ENCODE measurements at regions not wholly inside any gene's neighbourhood (a gene's known extent, or its start where the extent isn't known, plus 50 kb on each side); places are given as distances from the start of the nearest gene placed in this dataset.
"Not testable (repeated sequence)": the region's sequence is repeated elsewhere in the genome, so short reads cannot be mapped to it uniquely, and the experiment has no call there.

DNA sequence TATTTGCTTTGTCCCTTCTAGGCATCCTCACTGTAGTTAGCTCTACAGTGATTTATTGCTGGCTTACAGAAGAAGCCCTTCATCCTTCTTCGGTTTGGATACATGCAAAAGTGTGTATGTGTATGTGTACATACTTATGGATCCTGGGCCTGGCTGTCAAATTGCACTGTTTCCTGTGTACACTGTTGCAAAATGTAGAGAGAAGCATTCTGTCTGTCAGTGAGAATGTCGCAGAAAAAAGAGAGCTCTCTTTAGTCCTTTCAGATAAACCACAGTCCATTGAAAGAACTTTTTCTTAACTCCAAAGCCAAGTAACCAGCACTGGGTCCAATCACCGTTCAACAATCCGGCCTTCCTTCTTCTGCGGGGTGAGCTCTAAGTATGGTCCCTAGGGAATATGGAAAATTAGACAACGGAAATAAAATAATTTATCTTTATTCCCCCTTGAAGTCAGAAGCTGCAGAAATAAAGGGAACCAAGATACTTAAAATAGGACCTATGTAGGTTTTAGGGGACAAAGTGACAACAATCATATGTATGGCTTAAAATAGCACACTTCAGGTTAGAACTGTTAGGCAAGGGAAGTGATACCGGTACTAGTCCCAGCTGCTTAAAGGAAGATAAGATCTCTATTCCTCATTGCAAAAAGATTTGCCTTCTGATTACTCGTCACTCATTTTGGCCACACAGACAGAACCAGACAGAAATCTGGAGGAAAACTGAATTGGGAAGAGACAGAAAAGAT is 107.0 kb downstream of the CD83 start:
- Mint-ChIP-seq H3K27ac (no peak overlapping the region), H3K4me1 (no peaks in the 10 kb centered on the region), H3K36me3 (ENCODE audit: low read depth) (peaks cover 3% of the 10 kb centered on the region), H3K4me3 (no peak overlapping the region), H3K27me3 (peaks cover 12% of the 10 kb centered on the region)
- no peak for ATAC-seq
- no peak for DNase-seq
- no peaks in the 10 kb centered on the region for H3K9me3 ChIP-seq (ENCODE audit: control insufficient read depth, low read length, poor library complexity, severe bottlenecking)

DNA sequence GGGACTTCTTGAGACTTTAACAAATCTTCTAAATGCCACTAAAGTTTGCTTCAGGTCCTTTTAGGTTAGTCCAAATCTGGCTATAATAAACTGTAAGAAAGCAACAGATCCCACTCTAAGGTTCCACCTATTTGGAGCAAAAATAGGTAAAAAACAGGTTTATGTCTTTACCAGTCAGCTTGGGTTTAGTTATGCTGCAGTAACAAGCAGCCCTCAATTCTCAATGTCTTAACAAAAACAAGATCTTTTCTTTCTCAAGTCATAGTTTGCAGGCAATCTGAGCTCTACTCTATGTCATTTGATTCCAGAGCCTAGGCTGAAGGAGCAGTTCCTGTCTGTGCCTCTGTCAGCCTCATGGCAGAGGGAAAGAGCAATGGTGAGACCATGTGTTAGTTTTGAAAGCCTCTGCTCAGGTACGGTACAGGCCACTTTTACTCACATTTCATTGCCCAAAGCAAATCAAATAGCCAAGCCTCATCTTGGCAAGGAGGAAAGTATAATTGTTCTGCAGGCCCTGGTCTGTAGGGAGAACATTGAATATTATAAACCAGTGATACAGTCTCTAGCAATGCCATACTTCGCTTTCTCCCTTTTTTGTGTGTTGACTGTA is 108.6 kb downstream of the CD83 start:
- Mint-ChIP-seq H3K27ac (no peak overlapping the region), H3K4me1 (no peaks in the 10 kb centered on the region), H3K27me3 (peaks cover 6% of the 10 kb centered on the region), H3K36me3 (ENCODE audit: low read depth) (peaks cover 3% of the 10 kb centered on the region), H3K4me3 (no peak overlapping the region)
- no peak for DNase-seq
- no peak for ATAC-seq
- no peaks in the 10 kb centered on the region for H3K9me3 ChIP-seq (ENCODE audit: control insufficient read depth, low read length, poor library complexity, severe bottlenecking)

DNA sequence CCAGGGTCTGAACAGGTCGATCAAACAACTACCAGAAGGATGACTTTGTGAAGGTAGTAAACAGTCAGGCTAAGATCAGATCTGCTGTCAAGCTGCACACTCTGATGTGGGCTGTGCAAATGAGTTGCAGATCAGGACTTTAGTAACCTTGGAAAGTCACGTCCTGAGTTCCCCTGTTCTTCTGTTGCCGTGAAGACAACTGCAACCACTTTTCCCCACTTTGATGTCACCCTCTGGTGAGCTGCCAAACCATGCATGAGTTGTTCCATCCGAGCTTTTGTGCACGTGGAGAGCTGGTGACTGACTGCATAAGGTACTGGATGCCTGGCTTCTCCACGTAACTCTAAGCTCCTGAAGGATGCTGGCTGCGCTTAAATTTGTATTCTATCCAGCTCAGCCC is 111.0 kb downstream of the CD83 start:
- no peak overlapping the region for H3K4me3 Mint-ChIP-seq
- no peaks in the 10 kb centered on the region for H3K4me1 Mint-ChIP-seq
- ATAC-seq (no peak), DNase-seq (no peak)
- peaks cover 5% of the 10 kb centered on the region for H3K27me3 Mint-ChIP-seq
- H3K27ac Mint-ChIP-seq, result no peak overlapping the region
- H3K9me3 ChIP-seq (ENCODE audit: control insufficient read depth, low read length, poor library complexity, severe bottlenecking), result no peaks in the 10 kb centered on the region
- peaks cover 3% of the 10 kb centered on the region for H3K36me3 Mint-ChIP-seq (ENCODE audit: low read depth)

DNA sequence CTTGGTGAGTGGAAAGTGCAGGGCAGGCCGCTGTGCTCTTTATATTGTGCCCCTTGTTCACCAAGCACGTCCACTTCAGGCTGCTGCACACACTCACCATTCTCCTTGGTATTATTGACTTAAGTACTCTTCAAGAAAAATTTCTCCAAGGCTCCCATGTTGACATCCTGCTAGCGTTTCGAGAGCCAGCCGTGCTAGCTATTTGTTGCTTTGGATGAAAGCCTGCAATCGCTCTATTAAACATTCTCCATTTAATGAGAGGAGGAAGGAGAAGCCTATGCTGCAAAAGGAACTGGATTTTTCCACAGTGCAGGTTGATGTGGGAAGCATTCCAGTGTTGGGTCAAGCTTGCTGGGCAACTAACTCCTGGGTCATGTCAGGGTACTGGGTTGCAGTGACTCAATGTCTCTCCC is 113.5 kb downstream of the CD83 start:
- no peak for ATAC-seq

DNA sequence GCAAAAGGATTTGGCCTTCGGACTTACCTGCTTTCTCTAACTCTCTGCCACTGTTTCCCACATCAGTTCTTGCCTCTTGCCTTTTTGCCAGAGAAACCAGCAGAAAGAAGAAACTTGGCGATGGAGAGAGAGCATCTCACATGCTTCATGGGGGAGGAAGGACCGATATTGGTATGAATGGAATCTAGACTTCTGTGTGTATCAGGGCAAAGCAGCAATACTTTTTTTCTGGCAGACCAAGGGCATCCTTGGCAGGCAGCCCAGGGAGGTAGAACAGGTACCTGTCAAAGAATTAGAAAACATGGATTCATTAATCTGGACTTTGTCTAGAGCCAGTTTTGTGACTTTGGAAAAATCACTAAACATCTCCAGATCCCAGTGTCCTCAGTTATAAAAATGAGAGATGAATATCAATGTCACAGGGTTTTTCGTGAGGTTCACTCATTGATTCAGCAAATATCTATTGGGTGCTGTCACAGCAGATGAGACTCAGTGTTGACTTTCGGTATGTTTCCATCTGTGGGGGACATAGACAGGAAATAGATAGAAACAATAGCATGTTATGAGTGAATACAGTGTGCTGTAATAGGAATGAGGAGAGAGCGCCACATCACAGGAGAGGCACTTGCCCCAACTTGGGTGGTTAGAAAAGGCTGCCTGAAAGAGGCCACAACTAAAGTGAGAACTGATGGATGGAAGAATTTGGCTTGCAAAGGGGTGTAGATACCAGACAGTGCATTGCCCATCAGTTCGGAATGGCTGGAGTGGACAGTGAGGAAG is 114.1 kb downstream of the CD83 start:
- no peak for ATAC-seq
- H3K4me1 Mint-ChIP-seq, result no peaks in the 10 kb centered on the region
- H3K27ac Mint-ChIP-seq, result no peak overlapping the region
- H3K4me3 Mint-ChIP-seq, result no peak overlapping the region
- no peaks in the 10 kb centered on the region for H3K9me3 ChIP-seq (ENCODE audit: control insufficient read depth, low read length, poor library complexity, severe bottlenecking)
- H3K27me3 Mint-ChIP-seq, result peaks cover 10% of the 10 kb centered on the region
- no peak for DNase-seq
- peaks cover 2% of the 10 kb centered on the region for H3K36me3 Mint-ChIP-seq (ENCODE audit: low read depth)

More for the DNA sequence above, 113.5 kb downstream of the CD83 start:
- no peak overlapping the region for H3K27ac Mint-ChIP-seq
- H3K36me3 Mint-ChIP-seq (ENCODE audit: low read depth), result peaks cover 2% of the 10 kb centered on the region
- H3K9me3 ChIP-seq (ENCODE audit: control insufficient read depth, low read length, poor library complexity, severe bottlenecking), result no peaks in the 10 kb centered on the region
- no peak for DNase-seq
- H3K4me3 Mint-ChIP-seq, result no peak overlapping the region
- H3K4me1 Mint-ChIP-seq, result no peaks in the 10 kb centered on the region
- H3K27me3 Mint-ChIP-seq, result peaks cover 10% of the 10 kb centered on the region

DNA sequence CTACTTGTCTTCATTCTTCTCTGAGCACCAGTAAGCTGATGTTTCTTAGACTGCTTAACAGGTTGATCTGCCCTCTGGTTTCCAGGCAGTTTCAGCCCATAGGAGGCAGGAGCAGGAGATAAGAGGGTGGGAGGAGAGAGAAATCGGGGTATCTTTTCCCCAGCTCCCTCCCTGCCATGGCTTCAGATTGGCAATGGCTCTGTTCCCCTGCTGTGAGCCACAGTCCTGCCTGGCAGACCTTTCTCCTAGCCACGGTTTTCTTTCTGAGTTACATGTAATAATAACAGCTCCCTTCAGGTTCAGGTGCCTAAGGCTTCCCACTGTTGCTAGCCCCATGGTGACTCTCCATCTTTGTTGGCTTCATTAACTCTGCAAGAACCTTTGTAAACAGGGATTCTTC is 115.3 kb downstream of the CD83 start:
- Mint-ChIP-seq H3K4me3 (no peak overlapping the region), H3K36me3 (ENCODE audit: low read depth) (no peaks in the 10 kb centered on the region), H3K27me3 (peaks cover 10% of the 10 kb centered on the region), H3K4me1 (no peaks in the 10 kb centered on the region), H3K27ac (no peak overlapping the region)
- DNase-seq, result no peak
- no peak for ATAC-seq
- H3K9me3 ChIP-seq (ENCODE audit: control insufficient read depth, low read length, poor library complexity, severe bottlenecking), result no peaks in the 10 kb centered on the region

DNA sequence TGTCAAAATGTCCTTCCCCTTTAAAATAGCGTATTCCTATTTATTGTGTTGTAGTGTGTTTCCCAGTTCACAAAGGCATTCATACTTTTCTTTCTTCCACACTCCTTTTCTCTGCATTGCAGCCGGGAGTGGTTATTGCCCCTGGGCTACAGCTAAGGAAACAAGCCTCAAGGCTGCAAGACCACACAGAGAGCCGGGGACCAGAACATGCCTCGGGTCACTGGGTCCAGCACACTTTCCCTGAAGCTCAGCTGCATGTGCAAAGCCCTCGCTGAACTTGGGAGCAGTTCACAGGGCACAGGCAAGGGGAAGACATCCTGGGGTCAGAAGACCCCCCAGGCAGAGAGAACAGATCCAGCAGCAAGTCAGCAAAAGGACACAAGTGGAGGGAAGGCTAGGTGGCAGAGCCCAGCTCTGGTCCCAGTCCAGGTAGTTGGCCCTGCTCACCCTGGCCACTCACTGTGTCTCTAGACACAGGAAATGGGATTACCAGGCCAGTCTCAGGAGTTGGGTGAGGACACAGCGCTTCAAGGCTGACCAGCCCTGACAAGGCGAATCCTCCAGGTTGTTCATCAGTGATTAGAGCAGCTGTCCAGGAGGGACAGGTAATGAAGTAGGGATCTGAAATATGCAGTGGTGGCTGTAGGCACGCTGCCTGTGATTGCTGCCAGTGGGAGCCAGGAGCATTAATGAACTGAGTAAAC is 118.2 kb downstream of the CD83 start:
- Mint-ChIP-seq H3K27me3 (peaks cover 10% of the 10 kb centered on the region), H3K4me3 (no peak overlapping the region), H3K36me3 (ENCODE audit: low read depth) (peaks cover 2% of the 10 kb centered on the region), H3K27ac (no peak overlapping the region), H3K4me1 (no peaks in the 10 kb centered on the region)
- DNase-seq, result no peak
- no peak for ATAC-seq
- no peaks in the 10 kb centered on the region for H3K9me3 ChIP-seq (ENCODE audit: control insufficient read depth, low read length, poor library complexity, severe bottlenecking)

DNA sequence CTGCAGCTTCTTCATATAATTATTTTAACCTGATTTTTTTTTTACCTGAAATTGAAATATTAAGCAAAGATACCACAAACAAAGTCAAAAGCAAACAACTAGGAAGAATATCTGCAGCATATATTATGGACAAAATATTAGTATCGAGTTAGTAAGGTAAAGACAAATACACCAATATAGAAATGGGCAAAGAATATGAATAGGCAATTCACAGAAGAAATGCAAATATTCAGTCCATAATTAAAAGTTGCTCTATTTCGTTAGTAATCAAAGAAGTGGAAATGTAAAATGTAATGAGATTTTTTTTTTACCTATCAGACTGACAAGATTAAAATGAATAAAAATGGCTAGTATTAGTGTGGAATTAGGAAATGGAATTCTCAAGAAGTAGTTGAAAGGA is 121.5 kb downstream of the CD83 start:
- DNase-seq (no peak), ATAC-seq (no peak)
- Mint-ChIP-seq H3K36me3 (ENCODE audit: low read depth) (peaks cover 2% of the 10 kb centered on the region), H3K27me3 (peaks cover 6% of the 10 kb centered on the region), H3K27ac (no peak overlapping the region), H3K4me1 (peaks cover 2% of the 10 kb centered on the region), H3K4me3 (no peak overlapping the region)
- H3K9me3 ChIP-seq (ENCODE audit: control insufficient read depth, low read length, poor library complexity, severe bottlenecking), result no peaks in the 10 kb centered on the region

DNA sequence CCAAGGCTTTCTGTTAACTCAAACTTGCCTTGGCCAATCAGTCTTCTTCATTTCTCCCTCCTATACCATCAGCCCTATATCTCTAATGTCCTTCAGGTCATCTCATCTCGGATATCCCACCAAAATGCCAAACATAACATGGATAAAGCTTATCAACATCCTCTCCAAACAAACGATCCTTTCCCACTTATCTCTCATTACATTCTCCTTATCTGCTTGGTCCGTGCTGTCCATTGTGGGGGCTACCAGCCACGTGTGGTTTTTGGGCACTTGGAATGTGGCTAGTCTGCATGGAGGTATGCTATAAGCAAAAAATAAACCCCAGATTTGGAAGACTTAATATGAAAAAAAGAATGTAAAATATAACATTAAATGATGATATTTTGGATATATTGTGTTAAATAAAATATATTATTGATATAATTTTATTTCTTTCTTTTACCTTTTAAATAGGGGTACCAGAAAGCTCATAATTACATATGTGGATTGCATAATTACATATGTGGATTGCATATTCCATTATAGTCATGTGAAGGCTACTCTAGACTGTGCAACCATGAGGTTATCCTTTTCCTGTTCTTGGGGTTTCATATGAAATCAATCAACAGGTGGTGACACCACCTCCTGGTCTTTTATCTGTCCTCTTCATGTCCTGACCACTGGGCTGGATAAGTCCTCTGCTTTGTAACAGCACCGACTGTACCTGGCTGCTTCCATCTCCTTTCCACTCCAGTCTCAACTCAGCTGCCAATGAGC is 123.0 kb downstream of the CD83 start:
- H3K9me3 ChIP-seq (ENCODE audit: control insufficient read depth, low read length, poor library complexity, severe bottlenecking), result no peaks in the 10 kb centered on the region
- DNase-seq (no peak), ATAC-seq (no peak)
- H3K4me1 Mint-ChIP-seq, result peaks cover 2% of the 10 kb centered on the region
- H3K27me3 Mint-ChIP-seq, result peaks cover 4% of the 10 kb centered on the region
- no peak overlapping the region for H3K27ac Mint-ChIP-seq
- H3K4me3 Mint-ChIP-seq, result no peak overlapping the region
- peaks cover 4% of the 10 kb centered on the region for H3K36me3 Mint-ChIP-seq (ENCODE audit: low read depth)

DNA sequence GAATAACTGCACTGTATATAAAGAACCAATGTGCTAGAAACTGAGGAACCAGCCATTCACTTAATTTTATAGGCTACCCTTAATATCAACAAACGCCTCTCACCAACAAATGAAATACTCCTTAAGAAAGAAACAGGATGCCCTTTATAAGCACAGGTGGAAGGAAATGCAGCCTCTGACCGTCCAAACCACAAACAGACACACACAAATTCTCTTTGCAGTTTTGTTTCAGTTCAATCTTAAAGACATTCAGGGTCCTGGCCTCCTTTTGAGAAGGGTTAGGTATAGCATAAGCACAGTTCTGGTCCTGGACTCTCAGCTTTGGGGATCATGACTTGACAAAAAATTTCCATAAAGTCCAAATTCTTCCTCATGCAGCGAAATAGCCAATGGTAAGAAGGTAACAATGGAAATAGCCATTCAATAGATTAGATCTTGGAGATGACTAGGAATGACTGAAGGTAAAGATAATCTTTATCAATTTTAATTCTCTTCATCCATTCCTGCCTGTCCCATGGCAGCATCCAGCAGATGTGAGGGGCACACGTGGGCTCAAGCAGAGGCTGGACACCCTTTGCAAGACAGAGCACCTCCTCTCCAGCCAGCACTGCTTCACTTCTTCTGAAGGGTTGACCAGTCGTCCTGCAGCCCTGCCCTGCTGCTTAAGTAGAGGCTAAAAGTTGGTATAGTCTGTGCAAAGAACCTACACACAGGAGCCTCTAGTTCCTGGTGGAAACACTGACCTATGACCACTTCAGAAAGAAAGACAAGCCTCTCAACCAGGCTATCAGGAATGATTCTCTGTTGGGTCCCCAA is 123.9 kb downstream of the CD83 start:
- ATAC-seq (no peak), DNase-seq (no peak)
- H3K4me1 Mint-ChIP-seq, result peaks cover 2% of the 10 kb centered on the region
- H3K4me3 Mint-ChIP-seq, result no peak overlapping the region
- H3K27ac Mint-ChIP-seq, result no peak overlapping the region
- no peaks in the 10 kb centered on the region for H3K9me3 ChIP-seq (ENCODE audit: control insufficient read depth, low read length, poor library complexity, severe bottlenecking)
- H3K36me3 Mint-ChIP-seq (ENCODE audit: low read depth), result peaks cover 4% of the 10 kb centered on the region
- no peaks in the 10 kb centered on the region for H3K27me3 Mint-ChIP-seq

DNA sequence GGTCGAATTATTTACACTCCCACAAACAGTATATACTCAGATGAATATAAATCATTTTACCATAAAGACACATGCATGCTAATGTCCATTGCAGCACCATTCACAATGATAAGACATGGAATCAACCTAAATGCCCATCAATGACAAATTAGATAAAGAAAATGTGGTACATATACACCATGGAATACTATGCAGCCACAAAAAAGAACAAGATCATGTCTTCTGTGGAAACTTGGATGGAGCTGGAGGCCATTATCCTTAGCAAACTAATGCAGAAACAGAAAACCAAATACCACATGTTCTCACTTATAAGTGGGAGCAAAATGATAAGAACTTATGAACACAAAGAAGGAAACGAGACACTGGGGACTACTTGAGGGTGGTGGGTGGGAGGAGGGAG is 125.3 kb downstream of the CD83 start:
- ATAC-seq; H3K27me3 Mint-ChIP-seq; H3K9me3 ChIP-seq (ENCODE audit: control insufficient read depth, low read length, poor library complexity, severe bottlenecking); H3K4me1 Mint-ChIP-seq; H3K27ac Mint-ChIP-seq; DNase-seq; H3K4me3 Mint-ChIP-seq; H3K36me3 Mint-ChIP-seq (ENCODE audit: low read depth): not testable (repeated sequence)

DNA sequence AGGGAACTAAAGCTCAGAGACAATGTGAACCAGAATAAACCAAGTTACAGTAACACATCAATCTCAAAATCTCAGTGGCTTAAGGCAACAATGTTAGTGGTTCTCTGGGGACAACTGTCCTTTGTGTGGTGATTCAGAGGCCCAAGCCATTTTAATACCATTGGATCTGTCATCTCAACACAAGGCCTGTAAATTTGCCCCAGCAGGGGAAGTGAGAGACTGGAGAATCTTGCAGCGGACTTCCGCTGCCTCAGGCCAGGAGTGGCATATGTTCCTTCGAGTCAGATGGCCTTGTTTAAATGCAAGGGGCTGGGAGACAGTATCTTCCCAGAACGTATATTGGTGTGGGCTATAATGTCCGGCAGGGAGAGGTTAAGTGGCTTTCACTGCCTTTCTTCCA is 126.0 kb downstream of the CD83 start:
- DNase-seq (no peak), ATAC-seq (no peak)
- H3K9me3 ChIP-seq (ENCODE audit: control insufficient read depth, low read length, poor library complexity, severe bottlenecking), result no peaks in the 10 kb centered on the region
- Mint-ChIP-seq H3K27ac (no peak overlapping the region), H3K36me3 (ENCODE audit: low read depth) (peaks cover 2% of the 10 kb centered on the region), H3K4me3 (no peak overlapping the region), H3K27me3 (no peaks in the 10 kb centered on the region), H3K4me1 (peaks cover 2% of the 10 kb centered on the region)
